Head of caudate nucleus (tissue), 42 donors: ENCODE measurements at regions not wholly inside any gene's neighbourhood (a gene's known extent, or its start where the extent isn't known, plus 50 kb on each side); places are given as distances from the start of the nearest gene placed in this dataset.
A peak's percentile ranks its signal among the peaks of the same experiment; 100 is the strongest.
"Not testable (repeated sequence)": the region's sequence is repeated elsewhere in the genome, so short reads cannot be mapped to it uniquely, and the experiment has no call there.

ENCODE experiments used
- DNase-seq, 42 donors: peaks; one replicate each; pipeline versions ENCODE4 v3.0.0 to v3.0.0-alpha.2; 2020 to 2021; ENCODE audit warnings: mixed read lengths in 7 of 42
- intact Hi-C: fragments of 100-400 bp; cut with DNase I; formaldehyde crosslinking; loops from one replicate; pipeline ENCODE4 v1.15.0; 2022

DNA sequence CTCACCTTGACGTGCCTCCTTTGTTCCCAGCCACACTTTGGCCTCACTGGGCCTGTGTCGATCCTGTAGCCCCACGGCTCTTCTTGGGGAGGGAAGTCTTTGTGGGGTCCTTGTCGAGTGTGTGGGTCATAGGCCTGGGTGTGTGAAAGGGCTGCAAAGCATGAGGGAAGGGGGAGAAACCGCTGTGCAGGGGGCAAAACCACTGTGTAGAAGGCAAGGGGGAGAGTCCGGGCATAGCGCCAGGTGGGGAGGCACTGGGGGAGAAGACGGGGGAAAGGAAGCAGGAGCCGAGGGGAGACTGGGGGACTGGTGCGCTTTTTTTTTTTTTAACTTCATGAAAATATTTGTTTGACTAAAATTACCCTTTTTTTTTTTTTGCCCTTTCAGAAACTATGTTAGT is 65.1 kb upstream of the RASD2 start:
- intact Hi-C loops: no loop called here
- no peak for DNase-seq

DNA sequence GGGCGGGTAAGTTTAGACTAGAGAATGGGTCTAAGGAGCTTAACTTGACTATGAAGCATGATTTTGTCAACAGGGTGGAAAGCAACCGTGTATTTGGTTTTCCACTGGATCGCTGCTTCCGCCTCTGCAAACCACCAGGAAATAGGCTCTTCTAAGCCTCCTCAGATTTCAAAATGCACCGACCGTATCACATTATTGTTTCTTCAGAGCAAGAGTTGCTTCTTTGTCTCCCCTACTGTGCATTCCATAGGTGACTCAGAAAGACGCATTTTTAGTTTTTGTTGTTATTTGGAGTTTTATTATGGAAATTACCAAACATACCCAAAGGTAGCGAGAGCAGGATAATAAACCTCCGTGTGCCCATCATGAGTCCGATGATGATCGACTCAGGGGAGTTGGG is 64.3 kb upstream of the RASD2 start:
- DNase-seq: no peak
- intact Hi-C loops: no loop called here

- intact Hi-C loops: no loop called here
- no peak for DNase-seq
These were observed 62.6 kb upstream of the RASD2 start for GRCh38 chr22:35477911-35478582.

DNA sequence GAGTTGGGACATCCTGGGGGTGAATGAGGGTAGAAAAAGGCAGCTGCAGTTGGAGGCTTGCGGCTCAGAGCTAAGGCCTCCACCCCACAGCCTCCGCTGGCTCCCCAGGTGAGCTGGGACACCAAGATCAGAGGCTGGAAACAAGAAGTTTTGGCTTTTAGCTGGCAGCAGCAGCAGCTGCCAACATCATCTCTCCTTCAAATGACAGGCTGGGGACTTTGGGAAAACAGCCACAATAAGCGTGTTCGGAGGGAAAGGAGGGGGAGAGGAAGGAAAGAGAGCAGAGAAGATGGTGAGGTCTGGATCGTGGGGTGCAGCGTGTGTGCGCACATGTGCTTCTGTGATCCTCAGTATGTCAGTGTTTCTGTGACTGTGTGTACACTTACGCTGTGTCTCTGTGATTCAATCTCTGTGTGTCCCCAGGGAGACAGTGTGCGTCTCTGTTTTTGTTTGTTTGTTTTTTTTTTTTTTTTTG is 62.0 kb upstream of the RASD2 start:
- no peak for DNase-seq
- intact Hi-C loops: no loop called here

GRCh38 chr22:35479359-35479758 is 61.3 kb upstream of the RASD2 start:
- DNase-seq: no peak
- intact Hi-C loops: no loop called here

DNA sequence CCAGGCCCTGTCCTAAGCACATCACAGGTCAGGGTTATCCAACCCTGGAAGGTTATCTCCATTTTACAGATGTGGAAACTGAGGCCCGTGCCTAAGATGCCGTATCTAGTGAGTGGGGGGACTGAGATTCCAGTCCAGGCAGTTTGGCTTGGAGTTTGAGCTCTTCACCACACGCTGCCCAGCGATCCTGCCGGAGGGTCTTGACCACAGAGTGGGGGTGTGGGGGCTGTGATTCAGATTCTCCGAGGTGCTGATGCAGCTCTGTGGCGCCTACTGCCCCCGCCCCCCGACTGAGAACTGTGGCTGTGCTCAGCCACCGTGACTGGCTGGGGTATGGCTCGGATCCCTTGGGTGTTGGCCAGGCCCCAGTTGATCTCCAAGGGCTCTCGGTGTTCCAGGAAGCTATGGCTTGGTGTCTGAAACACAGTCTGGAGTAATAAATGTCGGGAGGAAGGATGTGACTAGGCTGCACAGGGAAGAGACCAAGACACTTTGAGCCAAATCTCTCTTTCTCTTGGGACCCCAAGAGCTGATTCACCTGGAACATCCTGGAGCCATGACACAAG is 60.6 kb upstream of the RASD2 start:
- intact Hi-C loops: no loop called here

GRCh38 chr22:35480627-35481550 is 59.7 kb upstream of the RASD2 start:
- DNase-seq: no peak
- intact Hi-C loops: no loop called here

More for the DNA sequence above, 60.6 kb upstream of the RASD2 start:
- no peak for DNase-seq

DNA sequence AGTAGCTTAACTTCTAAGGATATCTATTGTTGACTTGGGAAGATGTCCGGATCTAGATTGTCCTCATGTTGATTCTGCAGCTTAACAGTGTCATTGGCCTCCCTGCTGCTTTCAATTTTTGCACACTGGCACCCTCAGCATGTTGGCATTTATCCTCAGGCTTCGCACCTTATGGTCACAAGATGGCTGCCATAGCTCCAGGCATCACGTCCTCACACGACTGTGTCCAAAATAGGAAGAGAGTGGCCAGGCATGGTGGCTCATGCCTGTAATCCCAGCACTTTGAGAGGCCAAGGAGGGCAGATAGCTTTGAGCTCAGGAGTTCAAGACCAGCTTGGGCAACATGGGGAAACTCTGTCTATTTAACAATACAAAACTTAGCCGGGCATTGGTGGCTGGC is 58.3 kb upstream of the RASD2 start:
- no peak for DNase-seq
- intact Hi-C loops: no loop called here

GRCh38 chr22:35482974-35483373 is 57.7 kb upstream of the RASD2 start:
- no peak for DNase-seq

DNA sequence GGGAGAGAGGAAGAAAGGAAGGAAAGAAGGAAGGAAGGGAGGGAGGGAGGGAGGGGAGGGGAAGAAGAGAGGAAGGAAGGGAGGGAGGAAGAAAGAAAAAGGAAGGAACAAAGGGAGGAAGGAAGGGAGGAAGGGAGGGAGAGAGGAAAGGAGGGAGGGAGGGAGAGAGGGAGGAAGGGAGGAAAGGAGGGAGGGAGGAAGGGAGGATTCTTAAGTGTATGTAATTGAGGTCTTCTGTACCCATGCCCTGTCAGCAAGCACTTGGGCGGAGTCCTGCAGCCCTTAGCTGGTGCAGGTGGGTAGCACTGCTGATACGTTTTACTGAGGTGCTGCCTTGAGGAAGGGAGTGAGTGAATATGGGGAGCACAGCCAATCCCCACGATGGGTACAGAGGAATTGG is 56.9 kb upstream of the RASD2 start:
- intact Hi-C loops: no loop called here
- DNase-seq: no peak

More at GRCh38 chr22:35482974-35483373, 57.7 kb upstream of the RASD2 start:
- intact Hi-C loops: no loop called here

DNA sequence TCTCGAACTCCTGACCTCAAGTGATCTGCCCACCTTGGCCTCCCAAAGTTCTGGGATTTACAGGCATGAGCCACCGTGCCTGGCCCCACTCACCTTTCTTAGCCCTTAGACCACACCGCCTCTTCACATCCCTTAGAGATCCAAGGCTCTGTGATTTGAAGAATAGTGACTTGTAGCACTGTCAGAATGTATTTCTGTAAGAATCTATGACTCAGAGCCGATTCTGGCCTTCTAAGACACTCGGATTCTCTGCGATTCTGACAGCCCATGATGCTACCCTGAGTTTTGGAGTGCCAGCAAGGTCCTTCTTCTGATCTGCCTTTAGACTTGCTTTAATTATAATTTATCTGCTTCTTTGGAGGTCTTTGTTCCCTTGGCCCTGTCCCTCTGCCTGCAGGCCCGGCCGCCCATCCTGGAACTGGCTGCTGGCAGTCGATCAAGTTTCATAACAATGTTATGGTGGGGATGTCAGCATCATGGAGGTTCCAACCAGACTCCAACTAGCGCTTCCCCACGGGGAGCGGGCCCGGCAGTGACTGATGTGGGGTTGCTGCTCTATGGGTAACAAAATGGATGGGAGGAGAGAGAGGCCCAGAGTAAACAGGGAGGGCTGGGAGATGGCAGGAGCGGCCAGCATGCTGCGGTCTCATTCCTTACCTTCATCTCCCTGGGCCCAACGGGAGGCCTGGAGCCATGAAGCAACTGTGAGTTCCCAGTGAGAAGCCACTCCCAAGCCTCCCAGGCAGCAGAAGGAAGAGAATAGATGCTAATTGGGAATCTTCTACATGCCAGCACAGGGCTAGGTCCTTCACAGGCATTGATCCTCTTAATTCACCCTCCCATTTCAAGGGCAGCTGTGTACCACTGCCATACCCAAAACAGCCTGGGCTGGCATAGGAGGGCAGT is 55.7 kb upstream of the RASD2 start:
- intact Hi-C loops: no loop called here
- DNase-seq: no peak

DNA sequence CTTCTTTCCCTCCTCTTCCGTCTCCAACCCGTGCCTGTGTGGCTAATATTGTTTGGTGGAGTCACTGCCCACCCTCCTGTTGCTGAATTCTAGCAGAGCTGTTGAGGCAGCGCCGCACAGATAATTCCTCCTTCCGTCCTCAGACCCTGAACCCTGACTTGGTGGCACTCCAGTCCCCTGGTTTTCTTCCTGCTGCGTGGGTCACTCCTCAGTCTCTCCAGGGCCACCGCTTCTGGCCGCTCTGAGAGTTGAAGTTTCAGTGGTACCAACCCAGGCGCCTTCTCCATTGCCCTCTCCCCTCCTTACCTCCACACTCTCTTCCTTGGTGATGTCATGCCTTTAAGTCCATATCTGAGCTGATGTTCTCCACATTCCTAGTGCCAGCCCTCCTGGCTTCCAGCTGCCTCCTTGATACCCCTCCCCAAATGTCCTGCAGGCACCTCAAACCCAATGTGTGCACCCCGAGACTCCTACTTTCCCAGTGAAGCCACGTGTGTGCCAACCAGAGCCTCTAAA is 54.5 kb upstream of the RASD2 start:
- intact Hi-C loops: no loop called here
- DNase-seq: no peak

DNA sequence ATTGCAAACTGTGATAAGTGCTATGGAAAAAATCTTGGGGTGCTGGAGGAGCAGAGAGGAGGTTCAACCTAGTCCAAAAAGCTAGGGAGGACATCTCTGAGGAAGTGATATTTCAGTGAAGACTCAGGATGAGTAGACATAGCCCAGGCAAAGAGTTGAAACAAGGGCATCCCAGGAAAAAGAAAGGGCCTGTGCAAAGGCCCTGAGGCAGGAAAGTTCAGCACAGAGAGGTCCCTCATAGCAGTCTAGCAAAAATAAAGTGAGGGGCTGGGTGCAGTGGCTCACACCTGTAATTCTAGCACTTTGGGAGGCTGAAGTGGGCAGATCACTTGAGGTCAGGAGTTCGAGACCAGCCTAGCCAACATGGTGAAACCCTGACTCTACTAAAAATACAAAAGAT is 53.0 kb upstream of the RASD2 start:
- DNase-seq, intact Hi-C loops: not testable (repeated sequence)

DNA sequence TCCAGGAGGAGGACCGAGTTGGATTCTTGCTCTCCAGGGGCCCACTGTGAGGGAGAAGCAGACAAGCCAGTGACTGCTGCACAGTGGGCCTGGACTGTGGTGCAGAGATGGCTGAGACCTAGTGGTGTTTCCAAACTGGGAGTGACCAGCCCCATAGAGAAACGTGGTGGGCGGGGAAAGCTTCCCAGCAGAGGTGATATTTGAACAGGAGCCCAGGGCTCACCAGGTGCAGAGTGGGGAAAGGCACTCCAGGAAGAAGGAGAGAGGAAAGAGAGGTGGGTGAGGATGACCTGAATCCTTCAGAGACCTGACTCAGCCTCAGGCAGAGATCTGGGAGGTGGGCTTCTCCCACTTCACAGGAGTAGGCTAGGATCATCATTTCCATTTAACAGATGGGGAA is 52.1 kb upstream of the RASD2 start:
- DNase-seq: no peak
- intact Hi-C loops: no loop called here

DNA sequence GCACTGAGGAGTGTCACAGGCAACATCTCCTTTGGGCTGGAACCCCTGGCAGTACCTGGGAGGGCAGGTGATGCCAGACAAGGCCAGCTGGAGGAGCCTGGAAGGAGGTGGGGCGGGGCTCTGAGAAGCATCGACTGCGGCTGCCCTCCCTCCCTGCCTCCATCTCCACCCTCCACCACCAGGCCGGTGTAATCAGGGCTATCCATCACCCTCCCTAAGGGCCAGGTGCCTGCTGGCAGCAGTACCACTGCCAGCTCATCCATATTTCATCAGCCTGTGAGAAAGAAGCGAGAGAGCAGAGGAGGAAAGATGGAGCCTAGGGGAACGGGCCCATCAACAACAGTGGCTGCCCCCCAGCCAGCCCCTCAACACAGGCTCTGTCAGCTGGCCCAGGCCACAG is 51.4 kb upstream of the RASD2 start:
- peak in 1 of 42 donors; percentile 7 for DNase-seq
- intact Hi-C loops: no loop called here
